ENCODE measurements at regions not wholly inside any gene's neighbourhood (a gene's known extent, or its start where the extent isn't known, plus 50 kb on each side); places are given as distances from the start of the nearest gene placed in this dataset.

GRCh38 chr19:30870876-30871275 lies 478.4 kb downstream of the TSHZ3 start:
- Histone ChIP-seq H3K36me3 (ENCODE audit: control insufficient read depth, insufficient read depth, low read length) (no peaks in the 10 kb centered on the region), H3K4me1 (ENCODE audit: control insufficient read depth, insufficient read depth, low read length, poor library complexity, severe bottlenecking) (no peaks in the 10 kb centered on the region), H3K27me3 (ENCODE audit: control insufficient read depth, insufficient read depth, low read length) (no peaks in the 10 kb centered on the region), H3K27ac (ENCODE audit: insufficient read depth, low read length, poor library complexity, severe bottlenecking) (no peak overlapping the region), H3K4me3 (ENCODE audit: low read depth, low read length) (no peak overlapping the region), H3K9me3 (ENCODE audit: control insufficient read depth in 2 of 2, low read length in 2 of 2) (no peaks in the 10 kb centered on the region)
- peaks cover 0 to 3% (median 0%) of the 10 kb centered on the region in 7 donors for H3K9me3 Mint-ChIP-seq
- no peak overlapping the region for H3K27ac Mint-ChIP-seq
- H3K36me3 Mint-ChIP-seq: no peaks in the 10 kb centered on the region
- DNase-seq (no peak), ATAC-seq (ENCODE audit: low read depth in 2 of 2) (no peak)
- H3K27me3 Mint-ChIP-seq: no peaks in the 10 kb centered on the region
- no peak overlapping the region for H3K4me3 Mint-ChIP-seq
- no peaks in the 10 kb centered on the region for H3K4me1 Mint-ChIP-seq

GRCh38 chr19:30865511-30865910 lies 483.7 kb downstream of the TSHZ3 start:
- no peaks in the 10 kb centered on the region for H3K4me1 Mint-ChIP-seq
- Histone ChIP-seq H3K27ac (ENCODE audit: insufficient read depth, low read length, poor library complexity, severe bottlenecking) (no peak overlapping the region), H3K36me3 (ENCODE audit: control insufficient read depth, insufficient read depth, low read length) (no peaks in the 10 kb centered on the region), H3K27me3 (ENCODE audit: control insufficient read depth, insufficient read depth, low read length) (no peaks in the 10 kb centered on the region), H3K4me1 (ENCODE audit: control insufficient read depth, insufficient read depth, low read length, poor library complexity, severe bottlenecking) (no peaks in the 10 kb centered on the region), H3K4me3 (ENCODE audit: low read depth, low read length) (no peak overlapping the region), H3K9me3 (ENCODE audit: control insufficient read depth in 2 of 2, low read length in 2 of 2) (no peaks in the 10 kb centered on the region)
- H3K27ac Mint-ChIP-seq: no peak overlapping the region
- H3K4me3 Mint-ChIP-seq: no peak overlapping the region
- ATAC-seq (ENCODE audit: low read depth in 2 of 2): no peak
- H3K27me3 Mint-ChIP-seq: no peaks in the 10 kb centered on the region
- peaks cover 0 to 4% (median 0%) of the 10 kb centered on the region in 7 donors for H3K9me3 Mint-ChIP-seq
- no peaks in the 10 kb centered on the region for H3K36me3 Mint-ChIP-seq
- DNase-seq: no peak

GRCh38 chr19:30864391-30865215 lies 484.6 kb downstream of the TSHZ3 start:
- DNase-seq (no peak), ATAC-seq (ENCODE audit: low read depth in 2 of 2) (no peak)
- Mint-ChIP-seq H3K27ac (no peak overlapping the region), H3K4me1 (no peaks in the 10 kb centered on the region), H3K36me3 (no peaks in the 10 kb centered on the region), H3K9me3 (peaks cover 0 to 4% (median 0%) of the 10 kb centered on the region in 7 donors), H3K4me3 (no peak overlapping the region), H3K27me3 (no peaks in the 10 kb centered on the region)
- Histone ChIP-seq H3K27me3 (ENCODE audit: control insufficient read depth, insufficient read depth, low read length) (peaks cover 3% of the 10 kb centered on the region), H3K4me1 (ENCODE audit: control insufficient read depth, insufficient read depth, low read length, poor library complexity, severe bottlenecking) (no peaks in the 10 kb centered on the region), H3K4me3 (ENCODE audit: low read depth, low read length) (no peak overlapping the region), H3K27ac (ENCODE audit: insufficient read depth, low read length, poor library complexity, severe bottlenecking) (no peak overlapping the region), H3K9me3 (ENCODE audit: control insufficient read depth in 2 of 2, low read length in 2 of 2) (no peaks in the 10 kb centered on the region), H3K36me3 (ENCODE audit: control insufficient read depth, insufficient read depth, low read length) (no peaks in the 10 kb centered on the region)

- ATAC-seq (ENCODE audit: low read depth in 2 of 2): no peak
- H3K36me3 Mint-ChIP-seq: no peaks in the 10 kb centered on the region
- Histone ChIP-seq H3K4me1 (ENCODE audit: control insufficient read depth, insufficient read depth, low read length, poor library complexity, severe bottlenecking) (no peaks in the 10 kb centered on the region), H3K27me3 (ENCODE audit: control insufficient read depth, insufficient read depth, low read length) (peaks cover 3% of the 10 kb centered on the region), H3K27ac (ENCODE audit: insufficient read depth, low read length, poor library complexity, severe bottlenecking) (no peak overlapping the region), H3K36me3 (ENCODE audit: control insufficient read depth, insufficient read depth, low read length) (no peaks in the 10 kb centered on the region), H3K9me3 (ENCODE audit: control insufficient read depth in 2 of 2, low read length in 2 of 2) (no peaks in the 10 kb centered on the region), H3K4me3 (ENCODE audit: low read depth, low read length) (no peak overlapping the region)
- H3K27ac Mint-ChIP-seq: no peak overlapping the region
- no peaks in the 10 kb centered on the region for H3K27me3 Mint-ChIP-seq
- DNase-seq: no peak
- H3K4me1 Mint-ChIP-seq: no peaks in the 10 kb centered on the region
- H3K4me3 Mint-ChIP-seq: no peak overlapping the region
- peaks cover 0 to 4% (median under 1%) of the 10 kb centered on the region in 7 donors for H3K9me3 Mint-ChIP-seq
Measured at GRCh38 chr19:30862876-30863275, 486.4 kb downstream of the TSHZ3 start.

- Histone ChIP-seq H3K36me3 (ENCODE audit: control insufficient read depth, insufficient read depth, low read length) (no peaks in the 10 kb centered on the region), H3K9me3 (ENCODE audit: control insufficient read depth in 2 of 2, low read length in 2 of 2) (no peaks in the 10 kb centered on the region), H3K4me3 (ENCODE audit: low read depth, low read length) (no peak overlapping the region), H3K27me3 (ENCODE audit: control insufficient read depth, insufficient read depth, low read length) (peaks cover 3% of the 10 kb centered on the region), H3K4me1 (ENCODE audit: control insufficient read depth, insufficient read depth, low read length, poor library complexity, severe bottlenecking) (no peaks in the 10 kb centered on the region), H3K27ac (ENCODE audit: insufficient read depth, low read length, poor library complexity, severe bottlenecking) (no peak overlapping the region)
- ATAC-seq (ENCODE audit: low read depth in 2 of 2) (no peak), DNase-seq (no peak)
- Mint-ChIP-seq H3K4me3 (no peak overlapping the region), H3K36me3 (no peaks in the 10 kb centered on the region), H3K27me3 (no peaks in the 10 kb centered on the region), H3K27ac (no peak overlapping the region), H3K9me3 (peaks cover 0 to 4% (median 0%) of the 10 kb centered on the region in 7 donors), H3K4me1 (no peaks in the 10 kb centered on the region)
Measured at GRCh38 chr19:30861919-30862318, 487.3 kb downstream of the TSHZ3 start.

- DNase-seq (peak in 1 of 3 donors; percentile 0), ATAC-seq (ENCODE audit: low read depth in 2 of 2) (no peak)
- no peaks in the 10 kb centered on the region for H3K36me3 Mint-ChIP-seq
- no peaks in the 10 kb centered on the region for H3K9me3 ChIP-seq (ENCODE audit: control insufficient read depth in 2 of 2, low read length in 2 of 2)
- peaks cover 3% of the 10 kb centered on the region for H3K27me3 ChIP-seq (ENCODE audit: control insufficient read depth, insufficient read depth, low read length)
- H3K36me3 ChIP-seq (ENCODE audit: control insufficient read depth, insufficient read depth, low read length): no peaks in the 10 kb centered on the region
- no peaks in the 10 kb centered on the region for H3K4me1 Mint-ChIP-seq
- no peaks in the 10 kb centered on the region for H3K27me3 Mint-ChIP-seq
- no peak overlapping the region for H3K27ac ChIP-seq (ENCODE audit: insufficient read depth, low read length, poor library complexity, severe bottlenecking)
- H3K27ac Mint-ChIP-seq: no peak overlapping the region
- no peak overlapping the region for H3K4me3 ChIP-seq (ENCODE audit: low read depth, low read length)
- no peaks in the 10 kb centered on the region for H3K4me1 ChIP-seq (ENCODE audit: control insufficient read depth, insufficient read depth, low read length, poor library complexity, severe bottlenecking)
- no peak overlapping the region for H3K4me3 Mint-ChIP-seq
- peaks cover 0 to 6% (median 1%) of the 10 kb centered on the region in 7 donors for H3K9me3 Mint-ChIP-seq
Measured at GRCh38 chr19:30857966-30858490, 485.8 kb downstream of the ZNF536 start.

- Histone ChIP-seq H3K4me1 (ENCODE audit: control insufficient read depth, insufficient read depth, low read length, poor library complexity, severe bottlenecking) (no peaks in the 10 kb centered on the region), H3K36me3 (ENCODE audit: control insufficient read depth, insufficient read depth, low read length) (no peaks in the 10 kb centered on the region), H3K9me3 (ENCODE audit: control insufficient read depth in 2 of 2, low read length in 2 of 2) (no peaks in the 10 kb centered on the region), H3K27me3 (ENCODE audit: control insufficient read depth, insufficient read depth, low read length) (peaks cover 3% of the 10 kb centered on the region), H3K27ac (ENCODE audit: insufficient read depth, low read length, poor library complexity, severe bottlenecking) (no peak overlapping the region), H3K4me3 (ENCODE audit: low read depth, low read length) (no peak overlapping the region)
- no peaks in the 10 kb centered on the region for H3K36me3 Mint-ChIP-seq
- H3K27me3 Mint-ChIP-seq: no peaks in the 10 kb centered on the region
- ATAC-seq (ENCODE audit: low read depth in 2 of 2) (no peak), DNase-seq (no peak)
- H3K4me3 Mint-ChIP-seq: no peak overlapping the region
- no peaks in the 10 kb centered on the region for H3K4me1 Mint-ChIP-seq
- H3K27ac Mint-ChIP-seq: no peak overlapping the region
- H3K9me3 Mint-ChIP-seq: peaks cover 0 to 6% (median 0%) of the 10 kb centered on the region in 7 donors
Measured at GRCh38 chr19:30857388-30857787, 485.2 kb downstream of the ZNF536 start.

- Histone ChIP-seq H3K4me3 (ENCODE audit: low read depth, low read length) (no peak overlapping the region), H3K36me3 (ENCODE audit: control insufficient read depth, insufficient read depth, low read length) (no peaks in the 10 kb centered on the region), H3K27me3 (ENCODE audit: control insufficient read depth, insufficient read depth, low read length) (peaks cover 3% of the 10 kb centered on the region), H3K9me3 (ENCODE audit: control insufficient read depth in 2 of 2, low read length in 2 of 2) (no peaks in the 10 kb centered on the region), H3K27ac (ENCODE audit: insufficient read depth, low read length, poor library complexity, severe bottlenecking) (no peak overlapping the region), H3K4me1 (ENCODE audit: control insufficient read depth, insufficient read depth, low read length, poor library complexity, severe bottlenecking) (no peaks in the 10 kb centered on the region)
- ATAC-seq (ENCODE audit: low read depth in 2 of 2) (no peak), DNase-seq (no peak)
- H3K27ac Mint-ChIP-seq: no peak overlapping the region
- H3K36me3 Mint-ChIP-seq: no peaks in the 10 kb centered on the region
- no peak overlapping the region for H3K4me3 Mint-ChIP-seq
- no peaks in the 10 kb centered on the region for H3K4me1 Mint-ChIP-seq
- peaks cover 0 to 6% (median 0%) of the 10 kb centered on the region in 7 donors for H3K9me3 Mint-ChIP-seq
- no peaks in the 10 kb centered on the region for H3K27me3 Mint-ChIP-seq
Measured at GRCh38 chr19:30856786-30857185, 484.6 kb downstream of the ZNF536 start.

All from CD4-positive, CD25-positive, alpha-beta regulatory T cell (primary cell).